ENCODE measurements at regions not wholly inside any gene's neighbourhood (a gene's known extent, or its start where the extent isn't known, plus 50 kb on each side); places are given as distances from the start of the nearest gene placed in this dataset.

- no peak overlapping the region for H3K14ac ChIP-seq (replicated peaks; ENCODE audit: low read depth, low read length)
These were observed 99.5 kb upstream of the PRSS3 start for GRCh38 chr9:33695856-33696255.

More at GRCh38 chr9:33695856-33696255, 99.5 kb upstream of the PRSS3 start:
- dilution Hi-C loops (cut with HindIII; ENCODE audit: low sequenced_read_pairs, unreplicated experiment) = no loop called here
- H4K5ac ChIP-seq (ENCODE audit: low read depth, low read length) = no peak overlapping the region
- BruUV-seq (replicated peaks) = no TSS peak
- H3K36me3 ChIP-seq (ENCODE audit: control insufficient read depth, insufficient read depth, low read length) = peaks cover 1% of the 10 kb centered on the region; the same call in 1 of the 2 replicates
- no peak overlapping the region for H3K4ac ChIP-seq (ENCODE audit: low read depth, low read length)
- no peak overlapping the region for H2AFZ ChIP-seq (replicated peaks; ENCODE audit: low read length, poor library complexity)
- H4K91ac ChIP-seq (ENCODE audit: insufficient read depth, low read depth, low read length) = no peak overlapping the region
- no peak overlapping the region for H3K27ac ChIP-seq (ENCODE audit: insufficient read depth, low read length)
- no peak for ATAC-seq (ENCODE audit: low read depth)
- no peak overlapping the region for H3K18ac ChIP-seq (ENCODE audit: low read depth, low read length)
- no peaks in the 10 kb centered on the region for H3K9me1 ChIP-seq (ENCODE audit: insufficient read depth, low read length)
- no peak overlapping the region for H2AK9ac ChIP-seq (replicated peaks; ENCODE audit: low read depth, low read length, poor library complexity)
- H3K23ac ChIP-seq (ENCODE audit: low read depth, low read length) = no peak overlapping the region
- no peaks in the 10 kb centered on the region for H3K9me3 ChIP-seq (ENCODE audit: control insufficient read depth, insufficient read depth, low read length)
- no peak overlapping the region for H3K4me2 ChIP-seq (ENCODE audit: low read depth, low read length)
- DNase-seq = no peak
- H2BK15ac ChIP-seq (ENCODE audit: low read depth, low read length) = no peak overlapping the region
- no peak overlapping the region for H2BK20ac ChIP-seq (ENCODE audit: low read depth, low read length)
- no peak overlapping the region for H3K9ac ChIP-seq (ENCODE audit: low read depth, low read length)
- in situ Hi-C loops (cut with MboI; ENCODE audit: low sequenced_read_pairs) = no loop called here
- no peak overlapping the region for H3K4me3 ChIP-seq (ENCODE audit: insufficient read depth, low read depth, low read length)
- no peak overlapping the region for H4K8ac ChIP-seq (ENCODE audit: low read depth in 2 of 2, low read length in 2 of 2)
- no peak overlapping the region for H2BK5ac ChIP-seq (ENCODE audit: low read depth, low read length, poor library complexity, severe bottlenecking)
- ChIA-PET CTCF (no interaction called here), POLR2A (ENCODE audit: unreplicated experiment) (no interaction called here)
- H3K56ac ChIP-seq (ENCODE audit: extremely low read depth, insufficient read depth, low read length) = no peak overlapping the region
- H2BK120ac ChIP-seq (ENCODE audit: low read depth, low read length) = no peak overlapping the region
- TF ChIP-seq SMC3 (IDR thresholded peaks at IDR 0.05; ENCODE audit: low read depth, low read length) (no peak), POLR2A (IDR thresholded peaks at IDR 0.05; ENCODE audit: low read depth, low read length) (no peak), CEBPB (IDR thresholded peaks at IDR 0.05; ENCODE audit: low read depth, low read length) (no peak)
- H3K27me3 ChIP-seq (ENCODE audit: control insufficient read depth, insufficient read depth, low read length) = peaks cover 12% of the 10 kb centered on the region
- WGBS, 2 experiments (ENCODE audit: extremely low coverage in 2 of 2, insufficient read length in 1 of 2) = no CpG with 5 or more reads among the region's 3 CpGs
- H2AK5ac ChIP-seq (ENCODE audit: low read depth, low read length) = no peak overlapping the region
- no peaks in the 10 kb centered on the region for H4K20me1 ChIP-seq (ENCODE audit: insufficient read depth, low read length)
- H3K4me1 ChIP-seq (ENCODE audit: control insufficient read depth, insufficient read depth, low read length) = no peaks in the 10 kb centered on the region
- intact Hi-C loops (cut with micrococcal nuclease) = loop anchor here (5.0 kb wide), 1 partner anchor 49 kb away; no protein-coding TSS in a partner anchor
- no peaks in the 10 kb centered on the region for H3K79me1 ChIP-seq (ENCODE audit: low read depth in 1 of 2, low read length in 2 of 2)

Measured in IMR-90 (cell line).